Kidney glomerular epithelial cell (primary cell): ENCODE measurements at regions not wholly inside any gene's neighbourhood (a gene's known extent, or its start where the extent isn't known, plus 50 kb on each side); places are given as distances from the start of the nearest gene placed in this dataset.
"Not testable (repeated sequence)": the region's sequence is repeated elsewhere in the genome, so short reads cannot be mapped to it uniquely, and the experiment has no call there.

Experiments
- DNase-seq: peaks from one replicate; lab custom pipeline; 2025; lab: John Stamatoyannopoulos, UW

DNA sequence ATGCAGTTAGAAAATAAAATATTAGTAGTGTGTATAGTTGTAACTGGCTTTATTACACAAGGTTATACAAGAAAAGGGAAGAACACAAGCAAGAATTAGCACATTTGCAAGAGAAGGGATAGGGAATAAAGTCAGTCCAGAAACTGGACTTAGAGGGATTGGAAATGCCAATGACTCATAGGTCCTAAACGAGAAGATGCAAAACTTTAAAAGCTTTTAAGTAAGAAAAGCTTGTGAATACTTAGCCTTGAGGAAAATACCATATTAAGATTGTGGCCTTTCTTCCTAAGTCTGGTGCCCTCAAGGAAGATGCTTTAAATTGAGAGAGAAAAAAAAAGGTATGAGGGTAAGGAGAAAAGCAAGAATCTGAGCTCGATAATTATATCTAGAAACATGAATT is 102.3 kb upstream of the MCHR2 start:
- no peak for DNase-seq

DNA sequence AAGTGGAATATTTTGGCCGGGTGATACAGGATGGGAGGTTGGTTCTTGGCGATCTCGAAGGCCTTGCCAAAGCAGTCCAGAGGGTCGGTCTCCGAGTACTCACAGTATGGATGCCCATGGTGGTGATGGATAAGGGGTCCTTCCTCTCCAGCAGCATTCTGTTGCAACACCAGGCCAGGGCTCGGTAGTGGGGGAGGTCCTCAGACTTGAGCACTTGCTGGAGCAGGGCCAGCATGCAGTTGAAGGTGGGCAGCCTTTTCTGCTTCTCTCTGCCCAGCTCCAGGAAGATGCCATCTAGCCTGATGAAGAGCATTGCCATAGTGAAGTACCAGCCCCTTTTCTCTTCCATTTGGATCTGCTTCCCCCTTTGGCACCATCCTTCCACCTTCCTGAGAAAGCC is 99.4 kb upstream of the MCHR2 start:
- DNase-seq = no peak

GRCh38 chr6:100088009-100088408 is 94.0 kb upstream of the MCHR2 start:
- DNase-seq = peak; percentile 18

GRCh38 chr6:100084991-100085364 is 91.0 kb upstream of the MCHR2 start:
- no peak for DNase-seq

GRCh38 chr6:100084316-100084990 is 90.4 kb upstream of the MCHR2 start:
- DNase-seq = no peak

- DNase-seq = no peak
Measured at GRCh38 chr6:100078509-100078908, 84.5 kb upstream of the MCHR2 start.

GRCh38 chr6:100065348-100065747 is 71.3 kb upstream of the MCHR2 start:
- DNase-seq = no peak

- no peak for DNase-seq
Measured at GRCh38 chr6:100062621-100063020, 68.6 kb upstream of the MCHR2 start.

DNA sequence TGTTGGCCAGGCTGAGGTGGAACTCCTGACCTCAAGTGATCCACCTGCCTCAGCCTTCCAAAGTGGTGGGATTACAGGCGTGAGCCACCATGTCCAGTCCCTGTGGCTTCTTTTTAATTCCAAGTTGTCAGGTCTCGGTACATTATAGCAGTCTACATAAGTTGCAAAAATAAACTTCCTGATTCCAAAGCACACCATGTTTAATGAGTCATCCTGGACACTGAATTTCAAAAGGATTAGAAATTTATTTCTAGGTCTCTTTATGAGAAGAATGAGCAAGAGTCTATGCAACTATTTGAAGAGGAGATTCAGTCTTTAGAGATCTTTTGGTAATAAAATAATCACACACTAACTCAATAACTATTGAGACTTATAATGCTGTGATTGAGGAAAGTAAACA is 63.9 kb upstream of the MCHR2 start:
- DNase-seq = no peak

GRCh38 chr6:100050550-100050949 is 56.5 kb upstream of the MCHR2 start:
- no peak for DNase-seq

GRCh38 chr6:100043961-100044360 is 49.9 kb upstream of the MCHR2 start:
- not testable (repeated sequence) for DNase-seq
